ACC112 (cell line): ENCODE measurements at regions not wholly inside any gene's neighbourhood (a gene's known extent, or its start where the extent isn't known, plus 50 kb on each side); places are given as distances from the start of the nearest gene placed in this dataset.

Experiments used
- H2AFZ ChIP-seq: fragments of 200-600 bp; sonication (generic); one replicate; pipeline ENCODE4 v1.6.0; 2017; ENCODE audit warnings: antibody characterized with exemption, low read length; ENCODE audit not compliant: unreplicated experiment
- H3K27ac ChIP-seq: fragments of 200-600 bp; sonication (generic); 2 replicates; pipeline ENCODE4 v1.5.1; 2014; ENCODE audit warnings: low read depth, mild to moderate bottlenecking, antibody characterized with exemption, low read length, moderate library complexity
- H3K27me3 ChIP-seq: fragments of 200-600 bp; sonication (generic); 2 replicates; pipeline ENCODE4 v1.6.1; 2014; ENCODE audit warnings: mild to moderate bottlenecking, antibody characterized with exemption, low read length, moderate library complexity, mixed read lengths; ENCODE audit not compliant: insufficient read depth
- H3K36me3 ChIP-seq: fragments of 200-600 bp; sonication (generic); 2 replicates; pipeline ENCODE4 v1.6.1; 2016; ENCODE audit warnings: mild to moderate bottlenecking, antibody characterized with exemption, low read length, moderate library complexity, mixed read lengths; ENCODE audit not compliant: insufficient read depth
- H3K4me1 ChIP-seq: fragments of 200-600 bp; sonication (generic); one replicate; pipeline ENCODE4 v1.6.1; 2016; ENCODE audit warnings: low read length, mixed read lengths; ENCODE audit not compliant: insufficient read depth, unreplicated experiment, control insufficient read depth
- H3K4me3 ChIP-seq: fragments of 200-600 bp; sonication (generic); 2 replicates; pipeline ENCODE4 v1.5.1; 2014; ENCODE audit warnings: mild to moderate bottlenecking, low read depth, low read length
- H3K79me2 ChIP-seq: fragments of 200-600 bp; sonication (generic); one replicate; pipeline ENCODE4 v1.6.0; 2016; ENCODE audit warnings: low read length; ENCODE audit not compliant: control insufficient read depth, unreplicated experiment, insufficient read depth

DNA sequence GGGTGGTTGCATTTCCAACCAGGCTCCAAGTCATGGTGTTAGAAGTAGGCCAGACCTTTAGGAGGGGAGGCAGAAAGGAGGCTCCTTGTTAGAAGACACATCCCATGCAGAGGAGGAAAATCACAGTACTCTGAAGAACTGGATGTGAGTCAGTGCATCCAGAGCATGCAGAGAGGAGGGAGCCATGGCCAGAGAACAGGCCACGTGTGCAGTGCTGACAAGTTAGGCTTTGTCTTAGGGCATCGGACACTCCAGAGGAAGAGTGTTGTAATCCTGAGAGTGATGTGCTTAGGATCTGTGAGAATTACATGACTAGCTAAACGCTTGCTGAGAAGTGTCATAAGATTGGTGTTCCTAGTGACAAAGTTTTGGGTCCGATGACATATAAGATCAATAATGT is 456.5 kb upstream of the THRB start:
- no peaks in the 10 kb centered on the region for H3K4me1 ChIP-seq
- H2AFZ ChIP-seq: no peak overlapping the region
- H3K27me3 ChIP-seq: no peaks in the 10 kb centered on the region; the same call in 1 of the 2 replicates
- H3K36me3 ChIP-seq: no peaks in the 10 kb centered on the region
- H3K27ac ChIP-seq: no peak overlapping the region
- H3K79me2 ChIP-seq: no peaks in the 10 kb centered on the region
- no peak overlapping the region for H3K4me3 ChIP-seq

DNA sequence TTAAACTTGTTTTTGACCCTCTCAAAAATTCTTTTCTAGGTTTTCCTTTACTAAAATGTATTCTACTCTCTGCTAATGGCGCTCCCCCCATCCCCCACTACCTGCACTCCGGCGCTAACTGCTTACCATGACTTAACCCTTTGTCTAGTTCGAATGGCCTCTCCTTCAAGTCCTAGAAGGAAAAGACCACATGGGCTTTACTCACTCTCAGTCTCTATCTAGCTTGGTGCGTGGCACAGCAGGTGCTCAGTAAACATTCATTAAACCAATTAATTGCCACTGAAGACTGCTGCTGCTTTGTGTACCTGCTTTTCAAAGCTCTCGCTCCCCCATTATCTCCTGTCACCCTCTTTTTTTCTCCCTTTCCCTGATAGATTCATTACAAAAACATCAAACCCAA is 457.7 kb upstream of the THRB start:
- Histone ChIP-seq H3K36me3 (no peaks in the 10 kb centered on the region), H3K4me1 (no peaks in the 10 kb centered on the region), H2AFZ (no peak overlapping the region), H3K4me3 (no peak overlapping the region), H3K79me2 (no peaks in the 10 kb centered on the region), H3K27ac (no peak overlapping the region), H3K27me3 (no peaks in the 10 kb centered on the region)

DNA sequence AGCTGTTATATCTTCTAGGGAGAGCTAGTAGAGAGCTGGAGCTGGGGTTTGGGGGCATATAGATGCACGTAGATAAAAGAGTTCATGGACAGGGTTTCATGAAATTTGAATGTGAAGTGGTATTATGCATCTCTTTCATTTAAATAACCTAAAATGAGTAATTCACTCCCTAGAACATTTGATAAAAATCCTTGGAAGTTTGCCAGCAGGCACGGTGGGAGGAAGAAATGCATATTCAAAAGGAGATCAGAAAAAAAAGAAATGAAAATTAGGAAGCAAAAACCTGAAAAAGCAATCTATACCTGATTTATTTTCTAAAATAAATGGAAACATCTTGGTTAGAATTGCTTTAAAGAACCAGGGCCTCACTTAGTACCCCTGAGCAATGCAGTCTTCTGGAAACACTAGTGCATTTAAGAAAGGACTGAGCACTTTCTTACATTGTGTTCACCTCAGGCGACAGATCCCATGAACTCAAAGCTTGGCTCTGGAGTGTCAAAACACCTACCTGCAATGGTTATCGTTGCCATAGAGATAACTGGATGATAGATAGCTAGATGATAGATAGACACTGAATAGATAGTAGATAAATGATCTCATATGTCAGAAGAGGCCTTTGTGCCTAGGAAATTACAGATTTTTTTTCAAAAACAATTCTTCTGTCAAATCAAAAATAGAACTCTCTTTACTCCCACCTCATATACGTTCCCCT is 458.6 kb upstream of the THRB start:
- Histone ChIP-seq H3K4me3 (no peak overlapping the region), H3K27me3 (no peaks in the 10 kb centered on the region), H3K79me2 (no peaks in the 10 kb centered on the region)

DNA sequence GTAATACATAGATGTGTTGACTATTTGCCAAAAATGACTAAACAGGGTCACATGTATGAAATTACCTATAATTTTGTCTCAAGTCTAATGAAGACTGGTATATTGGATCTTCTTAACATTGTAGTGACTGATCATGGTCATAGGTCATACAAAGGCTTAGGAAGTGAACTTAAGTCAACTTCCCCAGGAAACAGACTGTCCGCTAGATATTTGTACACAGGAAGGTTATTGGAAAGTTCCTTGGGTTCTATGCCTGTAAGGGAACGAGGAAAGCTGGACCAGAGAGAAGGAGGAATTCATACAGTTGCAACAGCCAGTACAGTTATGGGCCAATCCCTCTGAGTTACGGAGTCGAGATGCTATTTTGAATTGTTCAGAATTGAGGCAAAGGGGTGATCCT is 462.0 kb upstream of the THRB start:
- Histone ChIP-seq H3K36me3 (no peaks in the 10 kb centered on the region), H3K27ac (no peak overlapping the region), H3K4me1 (no peaks in the 10 kb centered on the region), H2AFZ (no peak overlapping the region), H3K4me3 (no peak overlapping the region), H3K27me3 (no peaks in the 10 kb centered on the region), H3K79me2 (no peaks in the 10 kb centered on the region)

More for the DNA sequence above, 458.6 kb upstream of the THRB start:
- no peak overlapping the region for H2AFZ ChIP-seq
- H3K27ac ChIP-seq: no peak overlapping the region
- no peaks in the 10 kb centered on the region for H3K36me3 ChIP-seq
- H3K4me1 ChIP-seq: no peaks in the 10 kb centered on the region

DNA sequence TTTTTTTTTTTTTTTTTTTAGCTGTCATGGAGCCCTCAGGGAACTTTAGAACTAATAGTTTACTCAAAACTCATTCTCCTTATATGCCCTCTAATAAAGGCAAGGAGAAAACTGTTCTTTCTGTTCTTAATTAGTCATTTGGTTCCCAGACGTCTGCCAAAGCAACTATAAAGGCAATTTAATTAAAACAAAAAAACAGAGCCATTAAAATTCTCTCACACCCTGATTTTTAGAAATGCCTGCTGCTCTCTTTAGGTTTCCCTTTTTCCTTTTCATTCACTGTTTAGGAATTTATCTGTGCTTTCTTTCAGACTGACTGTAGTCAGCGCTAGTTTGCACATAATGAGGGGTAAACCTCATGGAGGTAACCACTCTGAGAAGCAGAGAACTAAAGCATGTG is 463.6 kb upstream of the THRB start:
- no peaks in the 10 kb centered on the region for H3K4me1 ChIP-seq
- H3K79me2 ChIP-seq: no peaks in the 10 kb centered on the region
- no peaks in the 10 kb centered on the region for H3K36me3 ChIP-seq
- no peak overlapping the region for H3K4me3 ChIP-seq
- no peak overlapping the region for H2AFZ ChIP-seq
- no peaks in the 10 kb centered on the region for H3K27me3 ChIP-seq
- H3K27ac ChIP-seq: no peak overlapping the region

DNA sequence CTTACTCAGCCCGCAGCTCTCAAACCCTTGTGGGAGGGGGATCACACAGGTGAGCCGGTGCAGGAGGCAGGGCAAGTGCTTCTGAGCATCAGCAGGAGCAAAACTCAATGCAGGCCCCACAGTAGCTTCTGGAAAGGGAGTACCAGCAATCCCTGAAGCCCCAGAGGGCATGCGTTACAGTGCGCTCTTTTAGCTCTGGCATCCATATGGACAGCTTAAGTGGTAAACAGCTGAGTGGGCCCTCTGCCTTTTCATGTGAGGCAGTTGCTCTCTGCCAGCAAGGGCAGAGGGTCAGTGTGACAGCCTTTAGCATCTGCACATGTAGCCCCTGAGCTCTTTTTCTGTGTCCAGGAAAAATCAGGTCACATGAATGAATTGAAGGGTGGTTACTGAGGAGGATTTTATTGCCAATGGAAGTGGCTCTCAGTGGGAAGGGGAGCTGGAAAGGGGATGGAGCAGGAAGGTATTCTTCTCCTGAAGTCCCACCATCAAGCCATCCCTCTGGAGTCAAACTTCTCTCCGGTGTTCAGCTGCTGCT is 464.3 kb upstream of the THRB start:
- peaks cover 2% of the 10 kb centered on the region for H3K4me1 ChIP-seq
- no peak overlapping the region for H3K27ac ChIP-seq
- H2AFZ ChIP-seq: no peak overlapping the region
- H3K27me3 ChIP-seq: no peaks in the 10 kb centered on the region
- H3K4me3 ChIP-seq: no peak overlapping the region
- no peaks in the 10 kb centered on the region for H3K79me2 ChIP-seq
- H3K36me3 ChIP-seq: no peaks in the 10 kb centered on the region

DNA sequence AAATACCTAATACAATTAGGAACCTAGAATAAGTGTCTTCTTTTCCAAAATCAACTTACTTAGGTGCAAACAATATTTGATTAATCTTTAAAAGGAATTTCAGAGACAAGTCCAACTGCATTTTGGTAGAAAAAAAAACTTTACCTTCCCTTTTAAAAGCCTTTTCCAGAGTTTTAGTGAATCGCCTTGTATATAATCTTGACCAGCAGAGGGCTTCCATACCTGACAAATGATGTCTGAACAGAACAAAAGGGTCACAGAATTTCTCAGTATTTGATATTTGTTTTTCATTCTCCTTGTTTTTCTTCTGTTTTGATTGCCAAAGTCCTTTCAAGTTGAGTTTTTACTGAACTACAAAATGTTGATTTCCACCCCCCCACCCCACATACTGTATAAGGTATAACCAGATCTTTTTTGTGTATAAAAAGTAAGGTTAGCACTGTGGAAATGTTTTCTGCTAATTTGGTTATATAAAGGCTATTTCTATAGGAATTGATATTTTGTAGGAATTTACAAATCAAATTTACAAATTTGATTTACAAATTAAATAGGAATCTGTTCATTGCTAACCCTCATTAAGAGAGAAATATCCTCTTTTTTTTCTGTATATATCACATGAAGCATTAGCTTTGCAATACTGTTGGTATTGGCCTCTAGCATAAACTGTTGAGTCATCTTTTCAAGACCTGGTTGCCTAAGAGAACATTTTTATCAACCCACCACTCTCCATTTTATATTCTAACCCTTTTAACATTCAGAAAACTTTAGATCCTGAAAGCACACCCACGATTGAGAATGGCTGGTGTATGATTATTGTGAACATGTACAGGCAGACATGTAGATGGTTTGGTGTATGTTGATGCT is 464.1 kb upstream of the RARB start:
- no peak overlapping the region for H3K27ac ChIP-seq
- no peaks in the 10 kb centered on the region for H3K36me3 ChIP-seq
- H3K4me1 ChIP-seq: peaks cover 7% of the 10 kb centered on the region
- no peak overlapping the region for H3K4me3 ChIP-seq
- no peaks in the 10 kb centered on the region for H3K79me2 ChIP-seq
- H2AFZ ChIP-seq: no peak overlapping the region
- H3K27me3 ChIP-seq: no peaks in the 10 kb centered on the region

DNA sequence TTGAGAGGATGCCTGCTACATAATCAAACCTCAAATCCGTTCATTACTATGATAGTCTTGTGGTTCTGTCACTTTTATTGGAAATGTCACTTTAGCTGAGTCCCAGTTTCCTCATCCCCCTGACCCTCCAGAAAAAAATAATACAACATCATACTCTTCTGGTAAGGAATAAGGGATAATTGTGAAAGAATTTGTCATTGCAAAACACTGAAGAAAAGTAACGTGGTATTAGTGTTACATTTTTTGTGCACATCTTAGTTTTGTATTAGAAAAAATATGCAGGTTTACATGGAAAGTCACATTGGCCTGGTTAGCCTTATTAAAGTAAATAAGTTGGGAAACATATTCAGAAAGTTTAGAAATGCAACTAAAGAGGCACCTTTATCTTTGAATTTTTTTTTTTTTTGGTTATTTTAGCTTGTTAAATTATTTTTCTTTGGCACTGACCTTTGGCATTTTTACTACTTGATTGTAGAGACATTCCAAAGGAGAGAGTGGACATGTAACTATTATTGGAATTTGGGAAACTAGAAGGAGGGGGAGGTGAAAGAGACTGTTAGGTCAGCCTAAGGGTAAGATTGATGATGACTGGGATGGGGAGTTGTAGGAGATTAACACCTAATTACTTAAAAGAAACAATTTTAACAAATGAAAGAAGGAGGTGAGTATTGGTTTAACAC is 462.2 kb upstream of the RARB start:
- H3K4me3 ChIP-seq: no peak overlapping the region
- no peaks in the 10 kb centered on the region for H3K36me3 ChIP-seq
- peaks cover 7% of the 10 kb centered on the region for H3K4me1 ChIP-seq
- no peaks in the 10 kb centered on the region for H3K27me3 ChIP-seq
- H2AFZ ChIP-seq: no peak overlapping the region
- no peak overlapping the region for H3K27ac ChIP-seq
- no peaks in the 10 kb centered on the region for H3K79me2 ChIP-seq

DNA sequence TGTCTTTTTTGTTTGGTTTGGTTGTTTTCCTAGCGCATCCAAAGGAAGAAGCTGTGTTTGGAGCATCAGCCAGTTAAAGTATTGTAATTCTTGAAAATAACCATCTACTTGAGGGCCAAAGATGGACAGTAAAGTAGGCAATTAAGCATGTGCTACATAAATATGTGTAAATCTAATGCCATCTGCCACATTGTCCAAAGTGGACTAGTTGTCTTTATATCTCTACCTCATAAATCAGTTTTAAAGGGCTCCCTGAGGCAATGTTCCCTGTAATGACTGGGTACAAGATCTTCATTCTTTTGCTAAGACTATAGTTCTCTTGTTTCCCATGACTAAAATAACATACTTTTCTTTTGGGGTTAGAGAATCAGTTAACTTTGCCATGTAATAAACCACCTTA is 460.0 kb upstream of the RARB start:
- Histone ChIP-seq H3K27ac (no peak overlapping the region), H3K79me2 (no peaks in the 10 kb centered on the region), H3K36me3 (no peaks in the 10 kb centered on the region)

DNA sequence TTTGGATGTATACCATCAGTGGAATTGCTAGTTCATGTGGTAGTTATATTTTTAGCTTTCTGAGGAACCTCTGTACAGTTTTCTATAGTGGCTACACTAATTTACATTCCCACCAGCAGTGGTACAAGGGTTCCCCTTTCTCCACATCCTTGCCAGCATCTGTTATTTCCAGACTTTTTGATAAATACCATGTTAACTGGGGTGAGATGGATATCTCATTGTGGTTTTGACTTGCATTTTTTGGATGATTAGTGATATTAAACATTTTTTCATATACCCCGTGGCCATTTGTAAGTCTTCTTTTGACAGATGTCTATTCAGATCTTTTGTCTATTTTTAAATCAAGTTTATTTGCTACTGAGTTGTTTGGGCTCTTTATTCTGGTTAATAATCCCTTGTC is 455.6 kb upstream of the RARB start:
- Histone ChIP-seq H3K4me3 (no peak overlapping the region), H3K4me1 (no peaks in the 10 kb centered on the region), H3K79me2 (no peaks in the 10 kb centered on the region), H3K36me3 (no peaks in the 10 kb centered on the region), H3K27ac (no peak overlapping the region), H2AFZ (no peak overlapping the region), H3K27me3 (no peaks in the 10 kb centered on the region)

More for the DNA sequence above, 460.0 kb upstream of the RARB start:
- no peak overlapping the region for H3K4me3 ChIP-seq
- no peak overlapping the region for H2AFZ ChIP-seq
- H3K4me1 ChIP-seq: peaks cover 7% of the 10 kb centered on the region
- no peaks in the 10 kb centered on the region for H3K27me3 ChIP-seq
